HG02884 (cell line): ENCODE measurements at regions not wholly inside any gene's neighbourhood (a gene's known extent, or its start where the extent isn't known, plus 50 kb on each side); places are given as distances from the start of the nearest gene placed in this dataset.
"Not testable (repeated sequence)": the region's sequence is repeated elsewhere in the genome, so short reads cannot be mapped to it uniquely, and the experiment has no call there.

Experiments
- ATAC-seq: cut with Tn5 transposase; IDR thresholded peaks from one replicate; pipeline ENCODE4 v1.9.1; 2021; ENCODE audit warnings: mild to moderate bottlenecking, moderate library complexity; ENCODE audit not compliant: unreplicated experiment

DNA sequence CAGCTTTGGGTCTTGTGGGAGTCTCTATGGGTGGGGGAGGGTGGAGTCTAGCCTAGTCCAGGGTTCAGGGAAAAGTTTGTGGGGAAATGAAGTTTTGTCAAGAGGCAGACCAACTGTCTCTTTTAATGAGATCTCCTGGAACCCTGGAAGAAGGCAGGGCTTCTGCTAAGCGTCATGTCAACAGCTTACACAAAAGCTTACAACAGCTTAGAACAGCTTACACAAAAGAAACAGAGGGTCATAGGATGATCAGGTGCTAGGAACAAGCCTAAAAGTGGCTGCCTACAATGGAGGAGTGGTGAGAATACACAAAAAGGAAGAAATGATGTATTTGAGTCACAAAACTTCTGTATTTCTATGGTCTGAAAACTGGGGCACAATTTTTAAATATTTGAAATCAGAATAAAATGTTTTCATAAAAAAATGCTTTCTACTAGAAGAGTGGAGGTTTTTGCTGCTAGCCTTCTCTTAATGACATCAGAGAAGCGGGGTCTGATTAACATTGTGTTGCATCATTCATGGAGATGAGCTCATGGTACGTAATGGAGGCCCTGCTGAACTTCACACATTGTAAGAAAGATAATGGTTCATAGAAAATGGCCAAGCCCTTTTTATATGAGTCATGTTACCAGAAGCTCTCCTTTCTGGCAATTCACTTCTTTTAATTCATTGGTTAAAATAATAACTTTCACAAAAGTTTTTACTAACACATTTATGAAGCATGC lies 351.0 kb downstream of the PIK3C3 start:
- ATAC-seq, result no peak

DNA sequence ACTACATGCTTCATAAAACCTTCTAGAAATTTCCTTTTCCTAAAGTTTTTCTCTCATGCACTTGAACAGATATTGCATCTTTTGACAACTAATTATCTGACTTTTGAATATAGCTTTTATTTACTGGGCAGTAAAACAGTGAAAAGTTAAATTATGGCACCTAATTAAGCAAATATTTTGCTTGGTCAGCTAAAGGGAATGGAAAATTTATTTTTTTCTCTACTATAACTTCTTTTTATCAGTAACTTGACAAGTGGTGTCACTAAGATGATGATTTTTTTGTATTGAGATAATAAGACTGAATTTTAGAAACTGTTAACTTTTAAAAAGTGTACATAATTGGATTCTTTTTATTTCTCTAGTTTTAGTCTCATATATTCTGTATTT lies 351.6 kb downstream of the PIK3C3 start:
- no peak for ATAC-seq

DNA sequence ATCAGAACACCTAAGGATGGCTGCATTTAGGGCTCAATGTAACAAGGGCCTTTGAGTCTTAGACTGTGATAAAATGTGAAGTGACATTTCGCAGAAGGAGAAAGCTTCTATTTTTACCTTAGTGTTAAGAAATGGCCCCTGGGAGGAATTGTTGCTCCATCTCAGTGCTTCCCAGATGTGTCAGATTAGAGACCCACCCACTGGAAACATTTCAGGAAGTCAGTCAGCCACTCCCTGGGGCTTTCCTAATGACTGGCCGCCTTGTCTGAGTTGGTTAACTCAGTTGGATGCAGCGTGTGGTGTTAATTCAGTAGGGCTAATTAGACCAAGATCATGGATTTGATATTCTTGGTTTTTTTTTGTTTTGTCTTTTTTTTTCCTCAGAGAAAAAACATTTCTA lies 355.9 kb downstream of the PIK3C3 start:
- ATAC-seq, result no peak

DNA sequence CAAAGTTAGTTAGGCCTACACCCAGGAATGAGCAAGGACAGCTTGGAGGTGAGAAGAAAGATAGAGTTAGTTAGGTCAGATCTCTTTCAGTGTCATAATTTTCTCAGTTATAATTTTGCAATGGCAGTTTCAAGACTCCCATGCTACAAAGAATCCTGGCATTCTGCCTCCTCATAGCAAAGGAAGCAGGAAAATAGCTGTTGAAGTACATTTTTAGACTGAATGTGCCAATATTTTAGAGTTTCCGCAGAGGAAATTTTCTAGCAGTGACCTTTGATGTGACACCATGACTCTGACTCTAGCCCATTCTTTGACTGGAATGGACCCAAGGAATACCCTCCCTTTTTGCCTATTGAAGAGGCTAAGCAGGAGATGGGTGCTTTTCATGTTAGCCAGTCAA lies 371.7 kb downstream of the PIK3C3 start:
- no peak for ATAC-seq

DNA sequence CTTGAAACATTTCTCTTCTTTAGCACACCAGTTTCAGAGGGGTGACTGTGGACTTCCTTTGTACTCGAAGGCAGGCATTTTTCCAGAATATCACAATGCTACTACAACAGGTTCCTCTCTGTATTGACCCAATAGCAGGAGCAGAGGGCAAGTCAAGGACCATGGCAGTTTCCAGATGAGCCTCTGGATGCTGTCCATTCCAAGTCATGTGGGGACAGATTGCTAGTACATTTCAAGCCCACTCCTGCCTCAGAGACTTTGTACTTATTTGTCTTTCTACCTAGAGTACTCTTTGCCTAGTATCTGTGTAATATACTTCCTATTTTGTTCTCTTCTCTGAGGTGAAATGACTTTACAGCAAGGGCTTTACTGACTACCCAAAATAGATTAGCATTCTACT lies 373.9 kb downstream of the PIK3C3 start:
- no peak for ATAC-seq

DNA sequence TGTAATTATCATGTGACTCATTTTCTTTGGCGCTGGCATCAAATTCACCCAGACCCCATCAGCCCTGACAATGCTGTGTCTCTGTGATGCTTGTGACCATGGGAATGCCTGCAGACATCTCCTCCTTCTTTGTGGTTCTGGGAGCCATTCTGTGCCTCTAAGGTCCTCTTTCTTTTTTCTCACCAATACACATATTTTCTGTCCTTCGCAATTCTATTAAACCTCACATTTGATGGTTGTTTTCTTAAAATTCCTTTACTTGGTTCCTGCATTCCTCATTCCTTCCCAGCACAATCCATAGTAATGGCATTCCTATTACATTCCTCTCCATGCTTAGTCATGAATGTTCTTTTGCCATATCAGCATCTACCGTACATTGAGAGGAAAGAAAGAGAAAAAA lies 375.3 kb downstream of the PIK3C3 start:
- no peak for ATAC-seq

DNA sequence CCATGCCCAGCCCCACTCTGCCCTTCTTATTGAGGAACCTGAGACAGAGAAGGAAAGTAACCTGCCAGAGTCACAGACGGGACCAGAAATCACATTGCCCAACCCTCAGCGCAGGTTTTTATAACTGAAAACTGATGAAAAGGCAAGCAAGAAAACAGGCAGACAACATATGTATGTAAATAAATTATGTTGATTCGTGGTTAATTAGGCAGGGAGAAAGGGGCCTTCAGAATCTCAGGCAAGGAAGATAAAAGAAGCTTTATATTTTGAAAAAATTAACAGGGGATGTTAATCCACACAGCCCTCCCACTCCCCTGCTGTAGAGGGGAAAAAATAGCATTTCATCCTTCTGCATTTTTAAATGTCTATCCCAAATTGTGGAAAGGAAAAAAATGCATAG lies 378.5 kb downstream of the PIK3C3 start:
- no peak for ATAC-seq

DNA sequence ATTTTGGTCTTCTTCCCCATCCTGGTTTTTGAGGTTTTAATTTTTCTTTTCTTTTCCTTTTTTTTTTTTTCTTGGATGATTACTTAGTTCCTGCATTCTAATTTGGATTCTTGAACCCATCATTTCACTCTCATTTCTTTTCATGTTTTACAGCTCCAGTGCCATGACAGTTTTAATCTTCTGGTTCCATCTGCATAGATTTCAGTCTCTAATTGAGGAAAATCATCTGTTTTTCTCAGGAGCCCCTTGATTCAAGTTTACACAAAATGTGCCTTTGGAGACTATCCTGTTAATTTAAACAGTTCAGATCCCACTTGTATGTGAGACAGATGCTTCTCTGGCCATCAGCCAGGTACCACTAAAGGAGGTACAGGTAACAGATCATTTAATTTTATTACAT lies 379.9 kb downstream of the PIK3C3 start:
- ATAC-seq, result no peak

DNA sequence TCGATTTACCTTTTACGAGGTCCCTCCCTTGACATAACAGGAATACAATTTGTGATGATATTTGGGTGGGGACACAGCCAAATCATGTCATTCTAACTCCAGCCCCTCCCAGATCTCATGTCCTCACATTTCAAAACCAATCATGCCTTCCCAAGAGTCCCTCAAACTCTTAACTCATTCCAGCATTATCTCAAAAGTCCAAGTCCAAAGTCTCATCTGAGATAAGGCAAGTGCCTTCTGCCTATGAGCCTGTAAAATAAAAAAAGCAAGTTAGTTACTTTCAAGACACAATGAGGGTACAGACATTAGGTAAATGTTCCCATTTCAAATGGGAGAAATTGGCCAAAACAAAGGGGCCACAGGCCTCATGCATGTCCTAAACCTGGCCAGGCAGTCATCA lies 381.1 kb downstream of the PIK3C3 start:
- ATAC-seq, result no peak

DNA sequence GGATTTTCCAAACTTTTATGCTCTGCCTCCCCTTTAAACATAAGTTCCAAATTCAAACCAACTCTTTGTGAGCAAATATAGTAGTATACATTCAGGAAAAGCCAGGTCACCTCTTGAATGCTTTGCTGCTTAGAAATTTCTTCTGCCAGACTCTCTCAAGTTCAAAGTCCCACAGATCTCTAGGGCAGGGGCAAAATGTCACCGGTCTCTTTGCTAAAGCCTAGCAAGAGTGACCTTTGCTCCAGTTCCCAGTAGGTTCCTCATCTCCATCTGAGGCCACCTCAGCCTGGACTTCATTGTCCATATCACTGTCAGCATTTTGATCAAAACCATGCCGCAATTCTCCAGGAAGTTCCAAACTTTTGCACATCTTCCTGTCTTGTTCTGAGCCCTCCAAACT lies 382.3 kb downstream of the PIK3C3 start:
- not testable (repeated sequence) for ATAC-seq

DNA sequence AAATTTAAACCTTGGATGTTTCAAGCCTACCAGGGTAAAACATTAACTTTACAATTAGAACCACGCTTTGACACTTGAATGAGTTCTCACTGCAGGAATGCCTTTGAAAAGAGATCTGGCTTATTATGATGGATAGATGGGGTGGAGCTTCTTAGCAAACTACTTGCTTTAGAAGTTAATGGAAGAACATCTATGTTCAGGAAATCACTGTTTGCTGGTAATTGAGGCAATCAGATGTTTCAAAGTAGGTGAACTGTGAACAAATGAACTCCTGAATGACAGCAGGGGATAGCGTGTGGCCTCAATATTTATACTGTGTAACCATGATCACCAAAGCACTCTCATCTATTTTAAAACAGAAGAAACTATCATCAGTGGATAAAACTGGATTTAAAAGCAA lies 383.6 kb downstream of the PIK3C3 start:
- ATAC-seq, result no peak

DNA sequence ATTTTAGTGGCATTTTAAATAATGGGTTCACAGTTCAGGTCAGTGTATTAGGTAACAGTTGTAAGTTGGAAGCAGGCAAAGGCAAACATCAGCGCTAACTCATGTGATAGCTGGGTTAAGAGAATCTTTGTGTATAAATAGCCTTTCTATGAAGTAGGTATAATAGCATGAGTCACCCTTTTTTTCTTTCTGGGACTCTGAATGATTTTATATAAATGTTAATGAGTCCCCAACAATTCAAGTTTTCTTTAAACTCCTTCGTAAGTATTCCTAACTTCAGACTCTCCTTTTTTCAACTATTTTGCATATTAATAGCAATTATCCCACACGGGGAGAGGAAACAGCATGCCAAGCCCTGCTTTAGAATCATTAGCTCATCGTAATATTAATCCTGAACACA lies 384.3 kb downstream of the PIK3C3 start:
- ATAC-seq, result no peak

DNA sequence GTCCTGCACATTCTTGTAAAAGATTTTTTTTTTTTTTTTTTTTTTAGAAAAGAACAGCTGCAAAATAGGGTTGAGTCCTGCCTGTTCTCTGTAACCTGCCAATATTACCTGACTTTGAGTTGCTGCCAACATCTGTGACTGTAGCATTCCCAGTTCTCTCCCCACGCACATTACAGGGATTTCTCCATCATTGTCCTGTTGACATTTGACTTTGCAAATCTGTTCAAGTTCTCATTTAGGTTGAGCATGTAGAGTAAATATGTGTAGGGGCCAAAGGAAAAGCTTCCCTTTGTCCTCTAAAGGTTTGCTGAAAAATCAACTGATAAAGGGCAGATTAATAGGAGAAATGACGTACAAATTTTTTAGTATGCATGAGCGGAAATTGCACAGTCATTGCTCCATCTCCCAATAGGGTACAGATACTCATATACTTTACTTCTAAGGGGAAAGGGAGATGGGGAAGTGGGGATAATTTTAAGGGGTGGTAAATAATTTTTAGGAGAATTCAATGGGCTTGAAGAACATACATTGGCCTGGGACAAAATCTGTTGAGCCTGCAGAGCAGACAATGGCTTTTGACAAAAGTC lies 385.5 kb downstream of the PIK3C3 start:
- no peak for ATAC-seq

DNA sequence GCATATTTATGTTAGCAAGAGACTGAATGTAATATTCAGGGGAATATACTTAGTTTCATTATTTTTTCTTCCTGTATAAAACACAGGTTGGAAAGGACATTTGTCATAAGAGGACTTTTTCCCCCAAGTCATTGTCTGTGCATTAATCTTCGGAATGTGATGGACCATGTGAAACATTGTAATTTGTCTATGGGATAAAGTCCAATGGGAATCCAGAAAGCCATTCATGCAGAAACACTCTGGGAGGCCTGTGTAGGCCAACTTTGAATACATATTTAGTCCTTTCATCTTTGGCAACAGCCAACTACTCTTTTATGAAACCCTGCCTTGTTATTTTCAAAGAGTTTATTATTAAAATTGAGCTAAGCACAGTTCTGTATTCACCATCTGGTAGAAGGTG lies 386.4 kb downstream of the PIK3C3 start:
- no peak for ATAC-seq

DNA sequence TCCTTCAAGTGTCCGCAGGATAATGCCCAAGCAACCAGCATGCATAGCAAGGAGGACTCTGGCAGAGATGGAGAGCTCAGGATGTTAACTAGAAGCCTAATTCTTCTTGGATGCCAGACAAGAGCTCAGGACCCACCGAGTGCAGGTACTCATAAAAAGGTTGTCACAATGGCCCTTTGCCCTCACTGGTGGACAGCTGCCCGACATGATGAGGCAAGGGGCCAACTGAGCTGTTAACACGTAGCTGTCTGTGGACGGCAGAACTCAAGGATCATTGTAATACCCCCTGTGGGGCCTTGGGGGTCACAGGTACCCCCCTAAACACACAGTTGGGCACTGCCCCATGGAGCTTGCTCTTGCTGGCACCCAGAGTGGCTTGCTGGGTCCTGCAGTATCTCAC lies 393.7 kb downstream of the PIK3C3 start:
- no peak for ATAC-seq

DNA sequence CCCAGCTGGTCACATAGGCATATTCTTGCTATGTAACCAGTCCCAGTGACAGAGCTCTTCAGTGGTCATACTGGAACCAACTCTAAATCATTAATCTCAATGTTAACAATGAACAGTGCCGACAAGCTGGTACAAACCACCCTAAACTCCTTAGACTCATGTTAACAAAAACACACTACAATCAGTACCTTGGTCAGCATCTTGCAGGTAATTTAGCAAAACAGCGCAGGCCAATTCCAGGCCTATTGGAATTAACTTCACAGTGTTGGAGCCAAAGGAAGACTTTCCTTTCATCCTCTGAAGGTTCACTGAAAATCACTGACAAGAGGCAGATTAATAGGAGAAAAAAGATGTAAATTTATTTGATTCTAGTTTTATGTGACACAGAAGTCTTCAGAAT lies 396.4 kb downstream of the PIK3C3 start:
- no peak for ATAC-seq

DNA sequence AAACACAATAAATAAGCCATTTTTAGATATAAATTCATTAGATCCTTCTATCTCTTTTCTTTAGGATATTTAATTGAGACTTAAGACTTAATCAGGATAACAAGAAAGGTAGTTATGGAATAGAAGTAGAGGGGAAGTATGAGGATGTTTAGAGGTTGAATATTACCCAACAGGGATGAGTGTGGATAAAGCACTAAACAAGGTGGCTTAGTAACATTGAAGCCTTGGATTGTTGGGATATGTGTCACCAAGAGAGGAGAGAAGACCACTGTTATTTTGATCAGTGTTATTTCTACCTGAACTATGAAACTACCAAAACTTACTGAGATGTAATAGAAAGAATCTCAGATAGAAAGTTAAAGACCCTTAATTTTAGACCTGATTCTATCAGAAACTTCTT lies 405.7 kb downstream of the PIK3C3 start:
- no peak for ATAC-seq

DNA sequence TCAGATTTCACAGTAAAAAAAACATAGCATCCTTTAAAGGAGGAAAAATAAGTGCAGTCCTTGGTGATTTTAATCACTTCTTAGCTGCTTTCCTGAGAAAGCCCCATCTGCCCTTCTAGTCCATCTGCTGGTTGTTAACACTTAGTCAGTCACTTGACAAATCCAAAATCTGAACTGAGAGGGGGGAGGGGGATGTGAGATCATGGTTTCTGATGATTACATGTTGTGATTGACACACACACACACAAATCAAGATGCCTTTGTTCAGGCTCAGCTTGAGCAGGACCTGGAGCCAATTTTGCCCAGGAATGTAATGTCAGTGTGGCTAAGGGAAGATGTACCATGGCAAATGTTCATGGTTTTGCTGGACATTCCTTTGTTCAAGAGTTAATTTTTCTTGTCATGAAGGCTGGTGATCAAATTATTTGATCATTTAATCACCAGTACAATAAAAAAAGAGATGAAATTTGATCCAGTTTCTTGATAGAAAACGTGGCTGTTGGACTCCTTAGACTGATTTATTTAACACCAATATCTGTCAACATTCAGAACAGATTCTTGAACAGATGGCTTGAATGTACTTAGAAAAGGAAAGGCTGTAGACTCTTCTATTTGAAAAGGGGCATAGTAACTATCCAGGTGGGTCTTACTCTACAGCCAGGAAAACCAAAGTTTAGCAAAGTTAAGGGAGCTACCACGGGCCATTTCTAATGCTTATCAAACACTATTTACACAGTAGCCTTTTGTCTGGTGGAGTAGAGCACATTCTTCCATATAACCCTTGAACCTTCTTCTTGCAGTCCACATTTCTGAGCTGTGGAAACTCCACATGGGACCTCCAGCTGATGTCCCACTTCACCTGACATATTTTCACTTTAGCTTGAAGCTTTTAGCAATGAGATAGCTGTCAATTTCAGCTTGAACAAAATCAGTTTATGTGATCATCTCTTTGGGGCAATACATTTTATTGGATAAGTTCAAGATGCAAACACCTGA lies 408.7 kb downstream of the PIK3C3 start:
- ATAC-seq, result no peak

DNA sequence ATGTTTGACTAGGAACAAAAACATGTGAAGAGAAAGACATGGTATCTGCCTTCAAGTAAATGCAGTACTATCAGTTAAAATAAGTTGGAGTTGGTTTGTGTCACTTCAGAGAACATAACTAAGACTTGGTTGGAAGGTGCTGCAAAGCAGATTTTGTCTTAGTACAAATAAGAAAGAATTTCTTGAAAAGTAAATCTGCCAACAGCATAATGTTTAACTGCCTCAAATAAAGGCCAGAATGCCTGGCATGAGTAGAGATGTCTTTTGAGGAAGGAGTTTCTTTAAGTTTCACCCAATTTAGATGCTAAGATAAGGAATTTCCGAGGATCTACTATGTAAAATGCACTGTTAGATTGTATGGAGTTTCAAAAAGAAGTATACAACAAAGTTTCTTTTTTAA lies 409.7 kb downstream of the PIK3C3 start:
- ATAC-seq, result no peak

DNA sequence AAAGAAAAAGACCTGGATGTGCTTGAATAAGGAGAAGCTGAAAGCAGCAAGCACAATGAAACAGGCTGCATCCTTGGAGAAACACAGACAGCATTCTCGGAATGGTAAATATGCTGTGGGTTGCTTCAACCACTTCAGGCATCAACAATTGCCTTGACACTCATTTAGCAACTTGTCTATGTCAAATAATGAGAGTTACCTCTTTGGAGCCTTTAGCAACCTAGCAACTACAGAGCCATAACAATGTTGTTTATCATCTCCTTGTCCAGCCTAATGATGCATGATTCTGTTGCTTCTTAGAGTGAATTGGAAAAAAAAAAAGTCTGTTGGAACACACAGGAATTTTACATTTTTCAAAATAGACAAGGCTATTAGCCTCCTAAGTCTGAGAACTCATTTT lies 410.6 kb downstream of the PIK3C3 start:
- no peak for ATAC-seq

DNA sequence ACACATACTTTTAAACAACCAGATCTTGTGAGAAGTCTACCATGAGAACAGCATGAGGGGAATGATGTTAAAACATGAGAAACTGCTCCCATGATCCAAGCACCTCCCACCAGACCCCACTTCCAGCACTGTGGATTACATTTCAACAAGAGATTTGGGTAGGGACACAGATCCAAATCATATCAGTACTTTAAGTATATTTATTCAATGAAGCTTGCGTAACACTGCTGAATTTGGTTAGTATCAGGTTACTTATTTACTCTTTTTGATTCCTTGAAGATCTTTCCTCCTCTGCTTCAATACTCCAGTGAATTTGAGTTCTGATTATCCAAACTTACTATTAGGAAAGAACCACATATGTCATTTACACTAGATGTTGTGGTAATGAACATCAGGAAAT lies 418.6 kb downstream of the PIK3C3 start:
- ATAC-seq, result no peak

DNA sequence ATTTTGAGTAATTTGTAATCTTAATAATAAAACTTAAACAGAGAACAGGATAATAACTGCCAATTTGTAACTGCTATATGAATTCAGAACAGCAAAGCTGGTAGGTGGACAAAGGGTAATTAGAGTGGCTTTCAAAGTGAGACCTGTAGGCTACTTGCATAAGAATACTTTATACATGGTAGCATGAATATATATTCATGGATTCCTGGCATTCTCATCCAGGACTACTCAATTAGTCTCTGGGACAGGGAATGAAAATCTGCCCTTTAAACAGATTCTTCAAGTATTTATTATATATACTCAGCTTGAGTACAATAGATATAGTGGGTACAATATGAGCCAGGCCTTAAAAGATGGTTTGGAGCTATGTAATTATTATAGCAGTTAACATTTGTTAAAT lies 419.9 kb downstream of the PIK3C3 start:
- ATAC-seq, result no peak
